ENCODE measurements at regions not wholly inside any gene's neighbourhood (a gene's known extent, or its start where the extent isn't known, plus 50 kb on each side); places are given as distances from the start of the nearest gene placed in this dataset.

GRCh38 chr9:103068753-103069152, 73.6 kb downstream of the CYLC2 start:
- Histone ChIP-seq H3K9me3 (ENCODE audit: control insufficient read depth in 5 of 5, low read length in 5 of 5) (no peaks in the 10 kb centered on the region), H3K4me1 (ENCODE audit: control insufficient read depth in 5 of 5, insufficient read depth in 5 of 5, low read length in 5 of 5) (no peaks in the 10 kb centered on the region), H3K9ac (ENCODE audit: low read length in 5 of 5) (no peak overlapping the region), H3K27me3 (ENCODE audit: control insufficient read depth in 5 of 5, insufficient read depth in 4 of 5, low read length in 5 of 5) (no peaks in the 10 kb centered on the region), H3K36me3 (ENCODE audit: control insufficient read depth in 5 of 5, insufficient read depth in 5 of 5, low read length in 5 of 5) (no peaks in the 10 kb centered on the region), H3K4me3 (ENCODE audit: low read depth in 1 of 5, low read length in 5 of 5) (no peak overlapping the region), H3K27ac (ENCODE audit: low read depth, low read length) (no peak overlapping the region)

- H3K36me3 ChIP-seq (ENCODE audit: control insufficient read depth in 5 of 5, insufficient read depth in 5 of 5, low read length in 5 of 5): no peaks in the 10 kb centered on the region
- H3K27ac ChIP-seq (ENCODE audit: low read depth, low read length): no peak overlapping the region
- H3K4me1 ChIP-seq (ENCODE audit: control insufficient read depth in 5 of 5, insufficient read depth in 5 of 5, low read length in 5 of 5): no peaks in the 10 kb centered on the region
- no peaks in the 10 kb centered on the region for H3K9me3 ChIP-seq (ENCODE audit: control insufficient read depth in 5 of 5, low read length in 5 of 5)
- no peak overlapping the region for H3K9ac ChIP-seq (ENCODE audit: low read length in 5 of 5)
- no peaks in the 10 kb centered on the region for H3K27me3 ChIP-seq (ENCODE audit: control insufficient read depth in 5 of 5, insufficient read depth in 4 of 5, low read length in 5 of 5)
- no peak overlapping the region for H3K4me3 ChIP-seq (ENCODE audit: low read depth in 1 of 5, low read length in 5 of 5)
Measured at GRCh38 chr9:103078581-103078980, 83.4 kb downstream of the CYLC2 start.

GRCh38 chr9:103082494-103082893, 87.4 kb downstream of the CYLC2 start:
- Histone ChIP-seq H3K9ac (ENCODE audit: low read length in 5 of 5) (no peak overlapping the region), H3K27me3 (ENCODE audit: control insufficient read depth in 5 of 5, insufficient read depth in 4 of 5, low read length in 5 of 5) (no peaks in the 10 kb centered on the region), H3K4me1 (ENCODE audit: control insufficient read depth in 5 of 5, insufficient read depth in 5 of 5, low read length in 5 of 5) (no peaks in the 10 kb centered on the region), H3K36me3 (ENCODE audit: control insufficient read depth in 5 of 5, insufficient read depth in 5 of 5, low read length in 5 of 5) (no peaks in the 10 kb centered on the region), H3K9me3 (ENCODE audit: control insufficient read depth in 5 of 5, low read length in 5 of 5) (no peaks in the 10 kb centered on the region), H3K27ac (ENCODE audit: low read depth, low read length) (no peak overlapping the region), H3K4me3 (ENCODE audit: low read depth in 1 of 5, low read length in 5 of 5) (no peak overlapping the region)

GRCh38 chr9:103089357-103089756, 94.2 kb downstream of the CYLC2 start:
- Histone ChIP-seq H3K27ac (ENCODE audit: low read depth, low read length) (no peak overlapping the region), H3K9ac (ENCODE audit: low read length in 5 of 5) (no peak overlapping the region), H3K36me3 (ENCODE audit: control insufficient read depth in 5 of 5, insufficient read depth in 5 of 5, low read length in 5 of 5) (no peaks in the 10 kb centered on the region), H3K4me3 (ENCODE audit: low read depth in 1 of 5, low read length in 5 of 5) (no peak overlapping the region), H3K9me3 (ENCODE audit: control insufficient read depth in 5 of 5, low read length in 5 of 5) (no peaks in the 10 kb centered on the region), H3K27me3 (ENCODE audit: control insufficient read depth in 5 of 5, insufficient read depth in 4 of 5, low read length in 5 of 5) (no peaks in the 10 kb centered on the region), H3K4me1 (ENCODE audit: control insufficient read depth in 5 of 5, insufficient read depth in 5 of 5, low read length in 5 of 5) (no peaks in the 10 kb centered on the region)

- H3K4me3 ChIP-seq (ENCODE audit: low read depth in 1 of 5, low read length in 5 of 5): no peak overlapping the region
- H3K4me1 ChIP-seq (ENCODE audit: control insufficient read depth in 5 of 5, insufficient read depth in 5 of 5, low read length in 5 of 5): no peaks in the 10 kb centered on the region
- no peaks in the 10 kb centered on the region for H3K36me3 ChIP-seq (ENCODE audit: control insufficient read depth in 5 of 5, insufficient read depth in 5 of 5, low read length in 5 of 5)
- no peaks in the 10 kb centered on the region for H3K9me3 ChIP-seq (ENCODE audit: control insufficient read depth in 5 of 5, low read length in 5 of 5)
- H3K9ac ChIP-seq (ENCODE audit: low read length in 5 of 5): no peak overlapping the region
- no peak overlapping the region for H3K27ac ChIP-seq (ENCODE audit: low read depth, low read length)
- no peaks in the 10 kb centered on the region for H3K27me3 ChIP-seq (ENCODE audit: control insufficient read depth in 5 of 5, insufficient read depth in 4 of 5, low read length in 5 of 5)
Measured at GRCh38 chr9:103104101-103104500, 109.0 kb downstream of the CYLC2 start.

GRCh38 chr9:103116246-103116645, 121.1 kb downstream of the CYLC2 start:
- Histone ChIP-seq H3K4me3 (ENCODE audit: low read depth in 1 of 5, low read length in 5 of 5) (no peak overlapping the region), H3K9me3 (ENCODE audit: control insufficient read depth in 5 of 5, low read length in 5 of 5) (no peaks in the 10 kb centered on the region), H3K27ac (ENCODE audit: low read depth, low read length) (no peak overlapping the region), H3K4me1 (ENCODE audit: control insufficient read depth in 5 of 5, insufficient read depth in 5 of 5, low read length in 5 of 5) (no peaks in the 10 kb centered on the region), H3K27me3 (ENCODE audit: control insufficient read depth in 5 of 5, insufficient read depth in 4 of 5, low read length in 5 of 5) (no peaks in the 10 kb centered on the region), H3K9ac (ENCODE audit: low read length in 5 of 5) (no peak overlapping the region), H3K36me3 (ENCODE audit: control insufficient read depth in 5 of 5, insufficient read depth in 5 of 5, low read length in 5 of 5) (no peaks in the 10 kb centered on the region)

- Histone ChIP-seq H3K27ac (ENCODE audit: low read depth, low read length) (no peak overlapping the region), H3K4me3 (ENCODE audit: low read depth in 1 of 5, low read length in 5 of 5) (no peak overlapping the region), H3K9me3 (ENCODE audit: control insufficient read depth in 5 of 5, low read length in 5 of 5) (peaks cover 9 to 41% (median 29%) of the 10 kb centered on the region in 5 donors), H3K36me3 (ENCODE audit: control insufficient read depth in 5 of 5, insufficient read depth in 5 of 5, low read length in 5 of 5) (no peaks in the 10 kb centered on the region), H3K4me1 (ENCODE audit: control insufficient read depth in 5 of 5, insufficient read depth in 5 of 5, low read length in 5 of 5) (no peaks in the 10 kb centered on the region), H3K27me3 (ENCODE audit: control insufficient read depth in 5 of 5, insufficient read depth in 4 of 5, low read length in 5 of 5) (no peaks in the 10 kb centered on the region), H3K9ac (ENCODE audit: low read length in 5 of 5) (no peak overlapping the region)
Measured at GRCh38 chr9:103126494-103126893, 131.4 kb downstream of the CYLC2 start.

GRCh38 chr9:103139891-103140290, 144.8 kb downstream of the CYLC2 start:
- Histone ChIP-seq H3K4me3 (ENCODE audit: low read depth in 1 of 5, low read length in 5 of 5) (no peak overlapping the region), H3K27me3 (ENCODE audit: control insufficient read depth in 5 of 5, insufficient read depth in 4 of 5, low read length in 5 of 5) (no peaks in the 10 kb centered on the region), H3K27ac (ENCODE audit: low read depth, low read length) (no peak overlapping the region), H3K9me3 (ENCODE audit: control insufficient read depth in 5 of 5, low read length in 5 of 5) (no peaks in the 10 kb centered on the region), H3K9ac (ENCODE audit: low read length in 5 of 5) (no peak overlapping the region), H3K36me3 (ENCODE audit: control insufficient read depth in 5 of 5, insufficient read depth in 5 of 5, low read length in 5 of 5) (no peaks in the 10 kb centered on the region), H3K4me1 (ENCODE audit: control insufficient read depth in 5 of 5, insufficient read depth in 5 of 5, low read length in 5 of 5) (no peaks in the 10 kb centered on the region)

- H3K9ac ChIP-seq (ENCODE audit: low read length in 5 of 5): no peak overlapping the region
- no peaks in the 10 kb centered on the region for H3K36me3 ChIP-seq (ENCODE audit: control insufficient read depth in 5 of 5, insufficient read depth in 5 of 5, low read length in 5 of 5)
Measured at GRCh38 chr9:103152473-103152872, 157.3 kb downstream of the CYLC2 start.

GRCh38 chr9:103167530-103167929, 172.4 kb downstream of the CYLC2 start:
- no peaks in the 10 kb centered on the region for H3K4me1 ChIP-seq (ENCODE audit: control insufficient read depth in 5 of 5, insufficient read depth in 5 of 5, low read length in 5 of 5)
- H3K9ac ChIP-seq (ENCODE audit: low read length in 5 of 5): no peak overlapping the region
- H3K4me3 ChIP-seq (ENCODE audit: low read depth in 1 of 5, low read length in 5 of 5): no peak overlapping the region
- H3K36me3 ChIP-seq (ENCODE audit: control insufficient read depth in 5 of 5, insufficient read depth in 5 of 5, low read length in 5 of 5): no peaks in the 10 kb centered on the region
- no peaks in the 10 kb centered on the region for H3K27me3 ChIP-seq (ENCODE audit: control insufficient read depth in 5 of 5, insufficient read depth in 4 of 5, low read length in 5 of 5)
- peaks cover 6 to 17% (median 12%) of the 10 kb centered on the region in 5 donors for H3K9me3 ChIP-seq (ENCODE audit: control insufficient read depth in 5 of 5, low read length in 5 of 5)
- H3K27ac ChIP-seq (ENCODE audit: low read depth, low read length): no peak overlapping the region

More at GRCh38 chr9:103152473-103152872, 157.3 kb downstream of the CYLC2 start:
- Histone ChIP-seq H3K4me3 (ENCODE audit: low read depth in 1 of 5, low read length in 5 of 5) (no peak overlapping the region), H3K9me3 (ENCODE audit: control insufficient read depth in 5 of 5, low read length in 5 of 5) (peaks cover 5 to 18% (median 6%) of the 10 kb centered on the region in 5 donors), H3K27me3 (ENCODE audit: control insufficient read depth in 5 of 5, insufficient read depth in 4 of 5, low read length in 5 of 5) (peaks cover 0 to 3% (median 0%) of the 10 kb centered on the region in 5 donors), H3K27ac (ENCODE audit: low read depth, low read length) (no peak overlapping the region), H3K4me1 (ENCODE audit: control insufficient read depth in 5 of 5, insufficient read depth in 5 of 5, low read length in 5 of 5) (no peaks in the 10 kb centered on the region)

GRCh38 chr9:103168254-103168653, 173.1 kb downstream of the CYLC2 start:
- Histone ChIP-seq H3K4me3 (ENCODE audit: low read depth in 1 of 5, low read length in 5 of 5) (no peak overlapping the region), H3K36me3 (ENCODE audit: control insufficient read depth in 5 of 5, insufficient read depth in 5 of 5, low read length in 5 of 5) (no peaks in the 10 kb centered on the region), H3K27me3 (ENCODE audit: control insufficient read depth in 5 of 5, insufficient read depth in 4 of 5, low read length in 5 of 5) (no peaks in the 10 kb centered on the region), H3K4me1 (ENCODE audit: control insufficient read depth in 5 of 5, insufficient read depth in 5 of 5, low read length in 5 of 5) (no peaks in the 10 kb centered on the region), H3K9ac (ENCODE audit: low read length in 5 of 5) (no peak overlapping the region), H3K9me3 (ENCODE audit: control insufficient read depth in 5 of 5, low read length in 5 of 5) (peaks cover 6 to 17% (median 12%) of the 10 kb centered on the region in 5 donors), H3K27ac (ENCODE audit: low read depth, low read length) (no peak overlapping the region)

All from subcutaneous abdominal adipose tissue (tissue), 5 donors.